MM.1S (cell line): ENCODE measurements at regions not wholly inside any gene's neighbourhood (a gene's known extent, or its start where the extent isn't known, plus 50 kb on each side); places are given as distances from the start of the nearest gene placed in this dataset.

Source experiments
- EZH2 ChIP-seq: fragments of 300-600 bp; sonication (generic); optimal IDR thresholded peaks from 2 replicates; pipeline ENCODE3; 2017; ENCODE audit warnings: low read depth, mild to moderate bottlenecking, antibody characterized with exemption, low read length, mixed read lengths
- EZH2phosphoT487 ChIP-seq: fragments of 300-600 bp; sonication (generic); IDR thresholded peaks from 2 replicates; pipeline ENCODE4 v1.6.1; 2018; ENCODE audit warnings: antibody characterized with exemption, low read length
- TF ChIP-seq, protein P1 (sequence below): fragments of 300-600 bp; sonication (generic); IDR thresholded peaks from 2 replicates; pipeline ENCODE4 v1.5.1; 2016; ENCODE audit warnings: antibody characterized with exemption, low read length, mixed read lengths

DNA sequence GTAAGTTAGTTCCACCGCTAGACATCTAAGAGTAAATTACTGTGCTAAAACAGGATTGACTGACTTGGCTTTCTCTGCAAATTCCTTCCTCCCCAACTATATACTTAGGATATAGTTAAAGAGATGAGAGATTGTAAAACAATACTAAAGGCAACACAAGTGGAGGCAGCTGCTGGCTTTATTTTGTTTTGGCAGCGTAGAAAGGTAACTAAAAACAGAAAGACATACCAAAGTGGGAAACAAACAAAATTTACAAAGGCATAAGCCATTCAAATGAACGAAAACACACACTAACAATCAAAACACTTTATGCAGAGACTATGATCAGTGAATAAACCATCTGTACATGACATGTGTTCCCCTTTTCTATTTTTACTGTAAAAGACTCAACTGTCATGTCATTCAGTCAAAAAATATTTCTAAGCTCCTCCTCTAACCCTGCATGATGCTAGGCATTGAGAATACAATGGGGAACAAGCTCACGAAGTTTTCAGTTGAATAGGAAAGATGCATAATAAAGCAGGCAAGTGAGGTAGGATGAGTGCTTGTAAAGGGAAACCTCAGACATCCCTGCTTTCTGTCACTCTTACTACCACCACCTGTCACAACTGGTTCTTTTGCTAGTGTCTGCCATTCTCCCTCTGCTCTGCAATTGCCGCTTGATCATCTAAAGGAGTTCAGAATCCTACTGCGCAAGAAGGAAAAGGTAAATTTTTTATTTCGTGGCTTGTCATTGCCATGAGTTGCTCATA, 64.2 kb upstream of the COL1A2 start:
- TF ChIP-seq, protein P1, sequence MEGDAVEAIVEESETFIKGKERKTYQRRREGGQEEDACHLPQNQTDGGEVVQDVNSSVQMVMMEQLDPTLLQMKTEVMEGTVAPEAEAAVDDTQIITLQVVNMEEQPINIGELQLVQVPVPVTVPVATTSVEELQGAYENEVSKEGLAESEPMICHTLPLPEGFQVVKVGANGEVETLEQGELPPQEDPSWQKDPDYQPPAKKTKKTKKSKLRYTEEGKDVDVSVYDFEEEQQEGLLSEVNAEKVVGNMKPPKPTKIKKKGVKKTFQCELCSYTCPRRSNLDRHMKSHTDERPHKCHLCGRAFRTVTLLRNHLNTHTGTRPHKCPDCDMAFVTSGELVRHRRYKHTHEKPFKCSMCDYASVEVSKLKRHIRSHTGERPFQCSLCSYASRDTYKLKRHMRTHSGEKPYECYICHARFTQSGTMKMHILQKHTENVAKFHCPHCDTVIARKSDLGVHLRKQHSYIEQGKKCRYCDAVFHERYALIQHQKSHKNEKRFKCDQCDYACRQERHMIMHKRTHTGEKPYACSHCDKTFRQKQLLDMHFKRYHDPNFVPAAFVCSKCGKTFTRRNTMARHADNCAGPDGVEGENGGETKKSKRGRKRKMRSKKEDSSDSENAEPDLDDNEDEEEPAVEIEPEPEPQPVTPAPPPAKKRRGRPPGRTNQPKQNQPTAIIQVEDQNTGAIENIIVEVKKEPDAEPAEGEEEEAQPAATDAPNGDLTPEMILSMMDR = no peak
- TF ChIP-seq EZH2phosphoT487 = no peak
- TF ChIP-seq EZH2 = no peak
